Breast epithelium (tissue), 3 donors: ENCODE measurements at regions not wholly inside any gene's neighbourhood (a gene's known extent, or its start where the extent isn't known, plus 50 kb on each side); places are given as distances from the start of the nearest gene placed in this dataset.

Experiments used
- CTCF ChIP-seq, 3 donors: fragments of 450-650 bp; IDR thresholded peaks; one replicate each; pipeline ENCODE4 v1.5.1; 2016 to 2017; ENCODE audit warnings: antibody characterized with exemption in 3 of 3, mild to moderate bottlenecking in 3 of 3, moderate library complexity in 3 of 3
- POLR2A ChIP-seq: fragments of 450-650 bp; IDR thresholded peaks from one replicate; pipeline ENCODE4 v1.6.1; 2016; ENCODE audit warnings: antibody characterized with exemption, mild to moderate bottlenecking, moderate library complexity

- TF ChIP-seq CTCF (IDR thresholded peaks at IDR 0.05): no peak
- no peak for TF ChIP-seq POLR2A
These were observed 571.9 kb downstream of the CPS1 start for GRCh38 chr2:211128287-211128686.
